ENCODE measurements at regions not wholly inside any gene's neighbourhood (a gene's known extent, or its start where the extent isn't known, plus 50 kb on each side); places are given as distances from the start of the nearest gene placed in this dataset.
"Not testable (repeated sequence)": the region's sequence is repeated elsewhere in the genome, so short reads cannot be mapped to it uniquely, and the experiment has no call there.

GRCh38 chr7:3094701-3095445 is 51.2 kb upstream of the CARD11 start:
- no peak for DNase-seq (ENCODE audit: low read depth)

- DNase-seq (ENCODE audit: low read depth), result no peak
These were observed 54.1 kb upstream of the CARD11 start for GRCh38 chr7:3097734-3098133.

GRCh38 chr7:3102159-3102558 is 58.5 kb upstream of the CARD11 start:
- DNase-seq (ENCODE audit: low read depth), result no peak

- DNase-seq (ENCODE audit: low read depth), result peak; percentile 5
These were observed 60.1 kb upstream of the CARD11 start for GRCh38 chr7:3103614-3104398.

- no peak for DNase-seq (ENCODE audit: low read depth)
These were observed 62.2 kb upstream of the CARD11 start for GRCh38 chr7:3105856-3106255.

- DNase-seq (ENCODE audit: low read depth), result no peak
These were observed 62.7 kb upstream of the CARD11 start for GRCh38 chr7:3106361-3106826.

- no peak for DNase-seq (ENCODE audit: low read depth)
These were observed 63.6 kb upstream of the CARD11 start for GRCh38 chr7:3107228-3107763.

- DNase-seq (ENCODE audit: low read depth), result no peak
These were observed 64.4 kb upstream of the CARD11 start for GRCh38 chr7:3107889-3108570.

GRCh38 chr7:3109311-3109915 is 65.7 kb upstream of the CARD11 start:
- DNase-seq (ENCODE audit: low read depth), result no peak

GRCh38 chr7:3112479-3113134 is 68.9 kb upstream of the CARD11 start:
- DNase-seq (ENCODE audit: low read depth), result no peak

GRCh38 chr7:3114917-3115316 is 71.2 kb upstream of the CARD11 start:
- DNase-seq (ENCODE audit: low read depth), result no peak

- no peak for DNase-seq (ENCODE audit: low read depth)
These were observed 73.4 kb upstream of the CARD11 start for GRCh38 chr7:3117081-3117480.

- no peak for DNase-seq (ENCODE audit: low read depth)
These were observed 74.0 kb upstream of the CARD11 start for GRCh38 chr7:3117488-3118231.

GRCh38 chr7:3119352-3119927 is 75.8 kb upstream of the CARD11 start:
- DNase-seq (ENCODE audit: low read depth), result not testable (repeated sequence)

- no peak for DNase-seq (ENCODE audit: low read depth)
These were observed 76.3 kb upstream of the CARD11 start for GRCh38 chr7:3119963-3120362.

- no peak for DNase-seq (ENCODE audit: low read depth)
These were observed 76.8 kb upstream of the CARD11 start for GRCh38 chr7:3120513-3120912.

- no peak for DNase-seq (ENCODE audit: low read depth)
These were observed 85.3 kb upstream of the CARD11 start for GRCh38 chr7:3128857-3129490.

GRCh38 chr7:3133811-3134385 is 90.2 kb upstream of the CARD11 start:
- DNase-seq (ENCODE audit: low read depth), result no peak

- no peak for DNase-seq (ENCODE audit: low read depth)
These were observed 91.1 kb upstream of the CARD11 start for GRCh38 chr7:3134745-3135144.

Data from myocyte (in vitro differentiated cells).